ENCODE measurements at regions not wholly inside any gene's neighbourhood (a gene's known extent, or its start where the extent isn't known, plus 50 kb on each side); places are given as distances from the start of the nearest gene placed in this dataset.

GRCh38 chr2:447902-448665, 160.2 kb upstream of the ALKAL2 start:
- Histone ChIP-seq H3K36me3 (replicated peaks in 1 of 2) (no peaks in the 10 kb centered on the region), H3K27me3 (no peaks in the 10 kb centered on the region), H3K27ac (no peak overlapping the region), H3K9me3 (replicated peaks in 1 of 3) (no peaks in the 10 kb centered on the region), H3K4me1 (replicated peaks in 1 of 2) (no peaks in the 10 kb centered on the region), H3K4me3 (no peak overlapping the region)
- DNase-seq: no peak
- WGBS, 4 donors: 72 to 77% (median 73%) methylated on average over 14 of the region's 14 CpGs
- intact Hi-C loops (cut with DNase I): no loop called here
- no peak for TF ChIP-seq CTCF (IDR thresholded peaks at IDR 0.05)
- TF ChIP-seq POLR2A (IDR thresholded peaks at IDR 0.05): no peak

DNA sequence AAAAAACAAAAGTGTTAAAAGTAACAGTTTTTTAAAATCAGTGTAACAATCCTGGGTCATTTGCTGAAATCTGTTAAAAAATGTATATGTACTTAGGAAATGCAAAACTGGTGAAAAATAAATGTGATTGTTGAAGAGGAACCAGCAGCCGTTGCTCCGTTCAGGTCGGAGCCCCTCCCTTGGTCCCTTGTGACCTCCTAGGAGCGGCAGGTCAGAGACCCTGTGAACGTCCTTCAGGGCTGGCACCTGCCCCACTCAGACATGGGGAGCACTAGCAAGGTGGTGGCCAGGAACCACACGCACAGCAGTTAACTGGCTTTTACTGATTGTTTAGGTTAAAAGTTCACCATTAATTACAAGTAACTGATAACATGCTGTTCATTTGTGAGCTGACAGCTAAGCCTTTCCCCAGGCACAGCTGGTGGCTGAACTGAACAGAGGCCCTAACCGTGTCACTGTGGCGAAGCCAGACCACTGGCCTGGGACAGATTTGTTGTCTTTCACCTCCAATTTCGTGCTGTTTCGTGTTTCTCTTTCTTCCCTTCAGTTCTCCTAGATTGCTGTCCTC, 159.2 kb upstream of the ALKAL2 start:
- intact Hi-C loops (cut with DNase I): no loop called here
- no peak overlapping the region for H3K4me3 ChIP-seq
- H3K27ac ChIP-seq: no peak overlapping the region
- H3K4me1 ChIP-seq (replicated peaks in 1 of 2): no peaks in the 10 kb centered on the region
- no peaks in the 10 kb centered on the region for H3K9me3 ChIP-seq (replicated peaks in 1 of 3)
- DNase-seq: no peak
- 58 to 73% (median 63%) methylated on average over 10 of the region's 10 CpGs for WGBS, 4 donors
- no peak for TF ChIP-seq CTCF (IDR thresholded peaks at IDR 0.05)
- no peaks in the 10 kb centered on the region for H3K27me3 ChIP-seq
- no peaks in the 10 kb centered on the region for H3K36me3 ChIP-seq (replicated peaks in 1 of 2)

DNA sequence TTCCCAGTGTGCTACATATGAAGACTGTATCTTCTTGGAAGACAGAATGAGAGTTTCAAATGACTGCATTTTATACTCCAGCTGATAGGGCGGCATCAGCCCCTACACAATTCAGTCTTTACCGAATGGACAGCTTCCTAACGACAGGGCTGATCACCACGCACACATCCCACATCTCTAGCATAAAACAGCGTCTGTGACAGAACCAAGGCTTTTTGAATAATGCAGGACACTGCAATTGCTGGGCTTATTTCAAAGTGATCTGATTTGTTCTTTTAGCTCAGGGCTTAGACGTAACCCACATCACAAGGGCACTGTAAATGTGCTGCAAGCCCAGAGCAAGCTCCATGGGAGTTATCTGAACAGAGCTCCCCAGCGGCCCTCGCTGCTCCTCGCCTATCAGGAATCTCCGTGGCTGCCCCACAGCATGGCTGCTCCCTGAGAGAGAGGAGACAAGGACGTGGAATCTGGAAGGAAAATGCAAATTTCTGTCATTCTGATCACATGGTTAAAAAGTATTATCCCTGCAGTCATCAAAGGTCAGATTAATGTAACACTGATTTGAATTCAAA, 158.5 kb upstream of the ALKAL2 start:
- TF ChIP-seq CTCF (IDR thresholded peaks at IDR 0.05) (no peak), POLR2A (IDR thresholded peaks at IDR 0.05) (no peak)
- H3K4me1 ChIP-seq (replicated peaks in 1 of 2): no peaks in the 10 kb centered on the region
- H3K27me3 ChIP-seq: no peaks in the 10 kb centered on the region
- no peak overlapping the region for H3K27ac ChIP-seq
- 58 to 65% (median 61%) methylated on average over 10 to 11 of the region's 11 CpGs for WGBS, 4 donors
- no peak for DNase-seq
- intact Hi-C loops (cut with DNase I): no loop called here
- H3K36me3 ChIP-seq (replicated peaks in 1 of 2): no peaks in the 10 kb centered on the region
- H3K4me3 ChIP-seq: no peak overlapping the region
- no peaks in the 10 kb centered on the region for H3K9me3 ChIP-seq (replicated peaks in 1 of 3)

DNA sequence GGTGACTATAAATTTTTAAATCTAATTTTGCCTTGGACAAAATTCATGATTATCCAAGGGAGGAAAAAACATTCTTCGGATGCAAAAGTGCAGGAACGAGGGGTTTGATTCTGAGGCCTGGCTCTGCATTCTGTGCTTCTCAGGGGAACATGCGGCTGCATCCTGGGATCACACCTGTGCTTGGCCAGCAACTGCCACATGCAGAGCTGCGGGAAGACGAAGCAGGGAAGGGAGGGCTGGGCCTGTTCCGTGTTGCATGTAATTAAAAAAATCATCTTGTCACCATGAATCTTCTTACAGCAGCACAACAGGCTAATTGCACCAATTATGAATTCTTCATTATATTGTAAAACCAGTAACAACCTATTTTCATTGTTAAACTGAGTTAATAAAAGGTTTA, 158.0 kb upstream of the ALKAL2 start:
- no peak overlapping the region for H3K27ac ChIP-seq
- intact Hi-C loops (cut with DNase I): no loop called here
- whole genome bisulfite sequencing, 4 donors: 82 to 89% (median 86%) methylated on average over 6 of the region's 6 CpGs
- DNase-seq: no peak
- no peak overlapping the region for H3K4me3 ChIP-seq
- H3K9me3 ChIP-seq (replicated peaks in 1 of 3): no peaks in the 10 kb centered on the region
- H3K36me3 ChIP-seq (replicated peaks in 1 of 2): no peaks in the 10 kb centered on the region
- TF ChIP-seq CTCF (IDR thresholded peaks at IDR 0.05): no peak
- no peak for TF ChIP-seq POLR2A (IDR thresholded peaks at IDR 0.05)
- H3K27me3 ChIP-seq: no peaks in the 10 kb centered on the region
- H3K4me1 ChIP-seq (replicated peaks in 1 of 2): no peaks in the 10 kb centered on the region
